HEK293T (cell line): ENCODE measurements at regions not wholly inside any gene's neighbourhood (a gene's known extent, or its start where the extent isn't known, plus 50 kb on each side); places are given as distances from the start of the nearest gene placed in this dataset.

ENCODE experiments used
- BHLHE40 ChIP-seq: fragments of 450-650 bp; IDR thresholded peaks from 2 replicates; pipeline ENCODE4 v1.6.1; 2016; ENCODE audit warnings: mild to moderate bottlenecking, moderate library complexity, borderline replicate concordance
- CTBP1 ChIP-seq: fragments of 450-650 bp; IDR thresholded peaks from 2 replicates; pipeline ENCODE4 v1.6.1; 2016; ENCODE audit warnings: borderline replicate concordance
- FOXK2 ChIP-seq: fragments of 450-650 bp; IDR thresholded peaks from 2 replicates; pipeline ENCODE4 v1.6.1; 2016; ENCODE audit warnings: mild to moderate bottlenecking
- FOXM1 ChIP-seq: fragments of 450-650 bp; IDR thresholded peaks from 2 replicates; pipeline ENCODE4 v1.6.1; 2017; ENCODE audit warnings: mild to moderate bottlenecking, borderline replicate concordance
- L3MBTL2 ChIP-seq: fragments of 450-650 bp; conservative IDR thresholded peaks from 2 replicates; pipeline ENCODE4 v1.6.1; 2016; ENCODE audit warnings: mild to moderate bottlenecking
- NFRKB ChIP-seq: fragments of 450-650 bp; IDR thresholded peaks from 2 replicates; pipeline ENCODE4 v1.6.1; 2016; ENCODE audit warnings: mild to moderate bottlenecking, moderate library complexity
- SP1 ChIP-seq: fragments of 450-650 bp; IDR thresholded peaks from 2 replicates; pipeline ENCODE4 v1.6.1; 2017
- SUZ12 ChIP-seq: fragments of 450-650 bp; IDR thresholded peaks from 2 replicates; pipeline ENCODE4 v1.6.1; 2016; ENCODE audit warnings: mild to moderate bottlenecking

GRCh38 chr4:159770401-159770800 is 667.5 kb downstream of the RAPGEF2 start:
- TF ChIP-seq FOXM1 (no peak), L3MBTL2 (no peak), BHLHE40 (no peak), SUZ12 (no peak), SP1 (no peak), NFRKB (no peak), FOXK2 (no peak), CTBP1 (no peak)
